ENCODE measurements at regions not wholly inside any gene's neighbourhood (a gene's known extent, or its start where the extent isn't known, plus 50 kb on each side); places are given as distances from the start of the nearest gene placed in this dataset.

GRCh38 chr5:91727463-91727862 is 344.3 kb upstream of the ARRDC3 start:
- DNase-seq (ENCODE audit: low spot score): no peak

GRCh38 chr5:91722736-91723467 is 339.8 kb upstream of the ARRDC3 start:
- no peak for DNase-seq (ENCODE audit: low spot score)

- no peak for DNase-seq (ENCODE audit: low spot score)
Observed at GRCh38 chr5:91712718-91713117, 329.6 kb upstream of the ARRDC3 start.

GRCh38 chr5:91707521-91707841 is 324.4 kb upstream of the ARRDC3 start:
- DNase-seq (ENCODE audit: low spot score): no peak

- DNase-seq (ENCODE audit: low spot score): no peak
Observed at GRCh38 chr5:91706785-91707520, 323.8 kb upstream of the ARRDC3 start.

- DNase-seq (ENCODE audit: low spot score): no peak
Observed at GRCh38 chr5:91703128-91703527, 320.0 kb upstream of the ARRDC3 start.

GRCh38 chr5:91699429-91699828 is 316.3 kb upstream of the ARRDC3 start:
- DNase-seq (ENCODE audit: low spot score): no peak

GRCh38 chr5:91691592-91691991 is 308.5 kb upstream of the ARRDC3 start:
- no peak for DNase-seq (ENCODE audit: low spot score)

GRCh38 chr5:91690921-91691320 is 307.8 kb upstream of the ARRDC3 start:
- no peak for DNase-seq (ENCODE audit: low spot score)

GRCh38 chr5:91687430-91687829 is 304.3 kb upstream of the ARRDC3 start:
- DNase-seq (ENCODE audit: low spot score): no peak

- DNase-seq (ENCODE audit: low spot score): no peak
Observed at GRCh38 chr5:91684625-91685024, 301.5 kb upstream of the ARRDC3 start.

GRCh38 chr5:91670563-91670962 is 287.4 kb upstream of the ARRDC3 start:
- no peak for DNase-seq (ENCODE audit: low spot score)

GRCh38 chr5:91670122-91670521 is 287.0 kb upstream of the ARRDC3 start:
- DNase-seq (ENCODE audit: low spot score): no peak

- DNase-seq (ENCODE audit: low spot score): no peak
Observed at GRCh38 chr5:91668261-91668660, 285.1 kb upstream of the ARRDC3 start.

- DNase-seq (ENCODE audit: low spot score): no peak
Observed at GRCh38 chr5:91652678-91653077, 269.6 kb upstream of the ARRDC3 start.

GRCh38 chr5:91651704-91652103 is 268.6 kb upstream of the ARRDC3 start:
- DNase-seq (ENCODE audit: low spot score): no peak

GRCh38 chr5:91645347-91645746 is 262.2 kb upstream of the ARRDC3 start:
- no peak for DNase-seq (ENCODE audit: low spot score)

GRCh38 chr5:91643797-91644196 is 260.7 kb upstream of the ARRDC3 start:
- peak; percentile 10 for DNase-seq (ENCODE audit: low spot score)

GRCh38 chr5:91642581-91642980 is 259.5 kb upstream of the ARRDC3 start:
- no peak for DNase-seq (ENCODE audit: low spot score)

GRCh38 chr5:91641730-91642350 is 258.7 kb upstream of the ARRDC3 start:
- DNase-seq (ENCODE audit: low spot score): peak; percentile 50

- DNase-seq (ENCODE audit: low spot score): no peak
Observed at GRCh38 chr5:91639744-91640143, 256.6 kb upstream of the ARRDC3 start.

GRCh38 chr5:91638010-91638409 is 254.9 kb upstream of the ARRDC3 start:
- DNase-seq (ENCODE audit: low spot score): no peak

Measured in umbilical cord (tissue), 1 donor.